Mammary epithelial cell (primary cell): ENCODE measurements at regions not wholly inside any gene's neighbourhood (a gene's known extent, or its start where the extent isn't known, plus 50 kb on each side); places are given as distances from the start of the nearest gene placed in this dataset.

Experiments
- CTCF ChIP-seq, 2 donors: IDR thresholded peaks in 1 of 2; conservative IDR thresholded peaks in 1 of 2; 2 replicates each; pipeline ENCODE4 v1.5.1; 2011 to 2012; ENCODE audit warnings: inconsistent platforms in 2 of 2, low read length in 2 of 2, mild to moderate bottlenecking in 2 of 2, control low read depth in 1 of 2, low read depth in 1 of 2; ENCODE audit not compliant: insufficient read depth in 1 of 2; ENCODE audit errors: extremely low read depth in 1 of 2
- EZH2 ChIP-seq: IDR thresholded peaks from 2 replicates; pipeline ENCODE4 v1.6.1; 2012; ENCODE audit warnings: low read length, inconsistent platforms, borderline replicate concordance

DNA sequence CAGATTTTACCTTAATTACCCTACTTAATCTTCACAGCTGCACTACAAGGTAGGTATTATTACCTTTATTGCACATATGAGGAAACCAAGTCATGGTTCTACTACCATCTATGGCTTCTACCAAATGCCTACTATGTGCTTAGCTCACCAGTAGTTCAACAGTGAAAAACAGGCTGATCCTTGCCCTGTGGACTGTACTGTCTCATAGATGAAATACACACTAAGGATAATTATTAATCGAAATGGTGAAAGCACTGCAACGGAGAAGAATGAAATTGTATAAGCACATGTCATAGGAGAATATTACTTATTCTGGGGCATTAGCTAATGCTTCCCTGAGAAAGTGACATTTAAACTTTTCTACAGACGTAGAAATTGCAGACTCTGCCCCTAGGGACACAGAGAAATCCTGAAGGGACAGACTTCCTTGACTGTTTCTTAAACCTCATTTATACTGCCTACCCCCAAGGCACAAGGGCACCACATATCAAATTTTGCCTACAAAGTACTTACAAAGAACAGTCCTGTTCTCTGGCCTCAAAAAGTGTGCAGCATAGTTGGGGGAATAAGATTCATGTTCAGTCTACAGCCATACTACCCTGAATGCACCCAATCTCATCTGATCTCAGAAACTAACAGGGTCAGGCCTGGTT is 148.4 kb upstream of the ZC3H11B start:
- TF ChIP-seq CTCF (conservative IDR thresholded peaks at IDR 0.05 in 1 of 2, IDR thresholded peaks at IDR 0.05 in 1 of 2; ENCODE audit: extremely low read depth in 1 of 2, insufficient read depth in 1 of 2, low read depth in 1 of 2, low read length in 2 of 2) (no peak), EZH2 (no peak)
